OCI-LY3 (cell line): ENCODE measurements at regions not wholly inside any gene's neighbourhood (a gene's known extent, or its start where the extent isn't known, plus 50 kb on each side); places are given as distances from the start of the nearest gene placed in this dataset.

Experiments
- CTCF ChIP-seq: fragments of 200-600, 300-600 bp; sonication (generic); IDR thresholded peaks from 2 replicates; pipeline ENCODE4 v1.5.1; 2014; ENCODE audit warnings: antibody characterized with exemption, low read length, low read depth
- EZH2phosphoT487 ChIP-seq: fragments of 200-600 bp; shearing (Covaris generic); IDR thresholded peaks from 2 replicates; pipeline ENCODE4 v1.6.1; 2018; ENCODE audit warnings: antibody characterized with exemption, mixed run types, low read depth

- TF ChIP-seq CTCF: no peak
- TF ChIP-seq EZH2phosphoT487: no peak
Observed at GRCh38 chr2:234275515-234275914, 221.4 kb downstream of the ARL4C start.
